Kidney glomerular epithelial cell (primary cell): ENCODE measurements at regions not wholly inside any gene's neighbourhood (a gene's known extent, or its start where the extent isn't known, plus 50 kb on each side); places are given as distances from the start of the nearest gene placed in this dataset.

Experiments
- DNase-seq: peaks from one replicate; lab custom pipeline; 2025; lab: John Stamatoyannopoulos, UW

GRCh38 chr16:72270531-72270930, 98.6 kb upstream of the PMFBP1 start:
- no peak for DNase-seq

DNA sequence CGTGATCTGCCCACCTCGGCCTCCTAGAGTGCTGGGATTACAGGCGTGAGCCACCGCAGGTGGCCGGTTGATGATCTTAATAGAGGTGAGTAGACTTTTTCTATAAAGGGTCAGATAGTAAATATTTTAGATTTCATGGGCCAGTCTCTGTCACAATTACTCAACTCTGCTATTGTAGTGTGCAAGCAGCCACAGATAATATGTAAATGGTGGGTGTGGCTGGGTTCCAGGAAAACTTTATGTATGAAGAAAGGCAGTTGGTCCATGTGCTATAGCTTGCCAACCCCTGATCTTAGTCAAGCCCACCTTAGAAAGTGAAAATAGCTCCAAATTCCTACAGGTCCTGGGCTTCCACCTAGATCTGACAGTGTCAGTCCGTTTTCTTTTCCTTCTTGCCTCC, 94.9 kb upstream of the PMFBP1 start:
- no peak for DNase-seq

DNA sequence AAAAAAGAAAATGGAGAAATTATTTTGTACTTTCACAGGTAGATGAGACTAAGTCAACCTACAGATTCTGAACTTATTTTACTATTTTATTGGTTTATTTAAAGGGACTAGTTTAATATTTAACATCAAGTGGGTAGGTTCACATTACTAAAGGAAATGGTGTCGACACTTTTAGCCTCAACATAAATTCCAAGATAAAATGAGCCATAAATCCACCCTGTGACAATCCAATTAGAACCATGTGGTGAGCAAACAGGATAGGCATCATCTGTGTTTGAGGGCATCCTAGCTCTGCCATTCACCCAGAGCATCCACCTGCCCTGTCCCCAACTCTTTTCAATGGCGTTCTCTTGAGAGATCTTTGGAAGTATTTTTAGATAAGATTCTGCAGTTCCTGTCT, 92.8 kb upstream of the PMFBP1 start:
- DNase-seq = peak; percentile 4

DNA sequence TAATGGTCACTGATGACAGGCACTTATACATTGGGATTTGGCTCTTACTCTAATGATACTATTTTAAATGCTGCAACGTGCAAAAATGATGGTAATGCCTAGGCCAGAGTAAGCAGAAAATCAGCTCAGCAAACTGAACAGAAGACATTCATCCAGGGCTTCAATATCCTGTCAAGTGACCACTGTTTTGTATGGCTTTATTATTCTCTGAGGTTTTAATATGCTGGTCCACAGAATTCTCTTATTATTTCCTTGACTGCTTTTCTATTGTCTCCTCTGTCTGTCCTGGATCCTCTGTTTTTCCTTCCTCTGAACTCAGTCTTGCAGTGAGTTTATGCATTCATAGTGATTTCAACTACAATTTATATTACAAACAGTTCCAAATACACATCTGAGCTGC, 90.8 kb upstream of the PMFBP1 start:
- no peak for DNase-seq

- DNase-seq = no peak
Observed at GRCh38 chr16:72261127-72261526, 89.2 kb upstream of the PMFBP1 start.

DNA sequence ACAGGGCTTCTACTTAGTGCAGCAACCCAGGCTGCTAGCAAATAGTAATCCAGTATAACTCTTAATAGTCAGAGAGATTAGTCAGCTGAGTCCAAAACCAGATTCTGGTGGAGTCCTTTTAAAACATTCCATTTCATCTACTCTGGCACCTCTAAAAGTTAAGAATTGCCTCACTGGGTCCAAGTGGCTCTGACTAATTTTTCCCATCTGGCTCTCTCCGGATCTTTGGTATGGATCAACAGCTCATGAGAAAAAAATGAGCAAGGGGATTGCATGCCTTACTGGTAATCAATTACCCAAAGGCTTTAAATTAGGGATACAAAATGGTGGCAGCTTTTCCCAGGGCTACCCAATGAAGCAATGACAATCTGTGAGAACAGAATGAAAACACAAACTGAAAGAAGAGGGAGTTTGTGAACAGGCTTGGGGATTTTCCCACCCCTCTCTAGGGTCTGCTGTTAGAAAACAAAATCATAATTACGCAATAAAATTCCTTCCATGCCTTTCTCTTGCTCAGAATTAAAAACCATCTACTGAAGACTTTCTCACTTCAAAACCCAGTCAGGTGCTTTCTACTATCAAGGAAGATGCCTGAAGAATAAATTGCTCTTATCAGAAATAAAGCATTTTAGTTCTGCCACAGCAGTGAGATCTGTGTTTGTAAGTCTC, 84.6 kb upstream of the PMFBP1 start:
- peak; percentile 29 for DNase-seq

DNA sequence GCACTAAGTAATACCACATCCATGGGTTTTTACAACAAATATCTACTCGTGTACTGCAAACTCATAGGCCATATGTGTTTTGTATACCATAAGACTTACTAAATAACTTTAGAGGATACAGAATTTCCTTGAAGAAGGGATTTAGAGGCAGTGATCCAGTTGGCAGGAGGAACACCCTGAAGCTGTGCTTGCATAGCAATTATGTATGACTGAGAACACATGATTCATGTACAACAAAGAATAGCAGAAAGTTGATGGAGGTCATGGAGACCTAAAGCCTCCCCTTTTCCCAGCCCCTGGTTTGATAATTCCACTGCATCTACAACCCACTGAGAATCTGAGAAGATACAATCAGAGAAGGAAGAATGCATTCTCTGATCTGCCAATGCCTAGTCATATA, 83.8 kb upstream of the PMFBP1 start:
- no peak for DNase-seq

DNA sequence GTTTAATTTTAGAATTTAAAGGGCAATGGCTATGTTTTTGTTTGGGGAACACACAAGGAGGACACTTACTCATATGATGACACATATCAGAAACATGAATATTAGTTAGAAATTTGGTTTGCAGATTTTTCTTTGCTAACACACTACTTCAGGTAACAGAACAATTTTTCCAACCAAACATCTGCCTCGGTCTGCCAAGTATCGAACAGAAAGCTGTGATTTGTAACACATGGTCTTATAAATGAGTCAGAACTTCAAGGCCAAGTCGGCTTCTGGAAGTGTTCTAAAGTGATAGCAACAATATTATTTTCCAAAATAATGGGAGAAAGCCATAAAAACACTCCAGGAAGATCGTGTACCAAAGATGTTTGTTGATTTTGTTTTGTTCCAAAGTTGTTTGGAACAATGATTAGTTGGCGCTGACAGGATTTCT, 75.9 kb upstream of the PMFBP1 start:
- no peak for DNase-seq

DNA sequence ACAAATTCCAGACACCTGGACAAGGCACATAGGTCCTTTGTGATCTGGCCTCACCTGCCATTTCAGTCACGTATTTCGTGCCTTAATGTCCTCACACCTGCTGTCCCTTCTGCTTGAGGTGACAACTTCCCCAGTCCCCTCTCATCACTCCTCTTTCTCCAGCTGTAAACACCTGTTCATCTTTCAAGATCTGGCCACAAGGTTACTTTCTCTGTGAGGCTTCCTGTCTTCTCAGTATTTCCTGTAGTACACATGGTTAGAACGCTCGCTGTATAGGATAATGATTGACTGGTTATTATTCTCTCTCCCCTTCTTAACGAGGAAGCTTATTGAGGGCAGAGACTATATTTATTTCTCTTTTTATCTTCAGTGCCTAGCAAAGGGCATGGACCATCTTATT, 74.5 kb upstream of the PMFBP1 start:
- DNase-seq = no peak

GRCh38 chr16:72244853-72245252, 72.9 kb upstream of the PMFBP1 start:
- DNase-seq = no peak

DNA sequence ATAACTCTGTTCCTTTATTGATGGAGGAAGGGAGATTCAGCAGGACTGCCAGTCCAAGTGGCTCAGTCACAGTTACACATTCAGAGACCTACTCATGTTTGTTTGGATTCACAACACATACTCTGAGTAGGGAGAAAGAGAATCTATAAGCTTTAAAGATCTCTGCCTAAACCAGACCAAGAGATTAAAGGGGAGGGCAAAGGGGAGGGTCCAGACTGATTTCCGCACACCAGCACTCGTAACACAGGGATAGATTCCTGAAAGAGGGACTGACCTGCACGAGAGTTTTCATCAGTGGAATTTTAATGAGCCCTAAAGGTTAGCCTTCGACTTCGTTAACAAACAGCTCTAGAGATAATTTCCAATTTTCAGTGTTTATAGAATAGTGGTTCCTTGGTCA, 71.7 kb upstream of the PMFBP1 start:
- DNase-seq = no peak

GRCh38 chr16:72242757-72243156, 70.8 kb upstream of the PMFBP1 start:
- DNase-seq = no peak

DNA sequence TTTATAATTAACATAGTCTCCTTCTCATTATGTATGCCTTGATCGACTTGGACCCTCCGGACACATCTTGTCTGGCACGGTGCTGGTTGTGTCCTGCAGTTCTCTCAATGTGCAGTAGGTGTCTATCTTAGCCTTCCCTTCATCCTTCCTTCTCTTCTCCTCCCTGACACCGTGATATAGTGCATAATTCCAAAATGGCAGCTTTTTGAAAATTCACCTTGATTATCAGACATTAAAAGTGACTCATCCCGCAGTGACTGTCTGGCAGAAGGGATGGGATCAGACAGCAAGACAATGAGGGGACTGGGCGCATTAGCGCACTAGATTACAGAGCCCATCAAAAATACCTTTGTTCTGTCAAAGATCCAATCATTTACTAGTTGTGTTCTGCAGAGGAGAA, 70.0 kb upstream of the PMFBP1 start:
- peak; percentile 63 for DNase-seq

GRCh38 chr16:72241008-72241407, 69.1 kb upstream of the PMFBP1 start:
- DNase-seq = no peak

GRCh38 chr16:72240466-72240865, 68.5 kb upstream of the PMFBP1 start:
- DNase-seq = no peak

DNA sequence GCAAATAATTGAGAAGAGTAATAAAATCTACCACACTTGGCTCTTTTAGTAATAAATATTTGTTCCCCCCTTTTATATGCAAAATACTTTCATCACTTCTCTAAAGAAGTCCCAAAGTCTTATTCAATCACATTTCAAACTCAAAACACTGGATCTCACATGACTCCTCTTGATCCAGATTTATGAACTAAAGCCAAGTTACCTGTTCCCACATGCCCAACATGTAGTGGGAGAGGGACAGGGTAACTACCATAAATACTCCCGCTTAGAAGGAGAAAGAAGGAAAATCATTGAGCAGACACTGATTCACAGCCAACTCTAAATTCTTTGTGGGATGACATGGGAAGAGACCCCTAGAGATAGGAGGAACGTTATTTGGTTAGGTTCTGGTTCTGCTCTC, 64.9 kb upstream of the PMFBP1 start:
- no peak for DNase-seq

GRCh38 chr16:72234387-72234786, 62.4 kb upstream of the PMFBP1 start:
- no peak for DNase-seq

- no peak for DNase-seq
Observed at GRCh38 chr16:72228014-72228413, 56.1 kb upstream of the PMFBP1 start.

DNA sequence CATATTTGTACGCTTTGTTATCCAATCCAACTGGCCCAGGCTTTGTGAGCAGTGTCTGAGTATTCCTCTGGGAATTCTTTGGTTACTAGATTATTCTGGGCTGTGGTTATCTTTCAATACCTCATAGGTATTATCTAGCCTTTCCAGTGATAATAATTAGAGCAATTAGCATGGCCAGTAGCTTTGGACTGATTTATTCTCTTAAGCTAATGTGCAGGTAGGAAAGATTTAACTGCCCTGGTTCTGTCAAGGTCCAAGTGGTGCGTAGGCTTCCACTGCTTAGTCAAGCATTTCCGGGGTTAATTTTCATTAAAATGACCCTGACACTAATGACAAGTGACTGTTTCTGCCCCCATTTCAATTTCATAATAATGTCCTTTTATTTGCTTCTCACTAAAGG, 54.2 kb upstream of the PMFBP1 start:
- DNase-seq = no peak

- DNase-seq = no peak
Observed at GRCh38 chr16:72224260-72224768, 52.4 kb upstream of the PMFBP1 start.

DNA sequence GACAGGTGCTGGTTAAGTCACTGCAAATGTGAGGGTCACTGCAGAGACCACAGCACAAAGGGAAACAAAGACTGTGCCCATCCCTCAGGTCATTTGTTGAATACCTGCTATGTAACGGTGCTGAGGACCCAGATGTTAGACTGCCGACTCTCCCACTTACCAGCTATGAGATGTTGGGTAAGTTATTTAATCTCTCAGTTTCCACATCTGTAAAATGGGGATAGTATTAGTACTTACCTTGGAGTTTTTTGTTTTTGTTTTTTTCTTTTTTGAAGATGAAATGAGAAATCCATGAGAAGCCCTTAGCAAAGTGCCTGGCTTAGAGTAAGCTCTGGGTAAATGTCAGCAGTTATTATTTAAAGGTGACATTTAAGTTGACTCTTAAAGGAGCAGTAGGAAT, 50.5 kb upstream of the PMFBP1 start:
- no peak for DNase-seq
